Neural crest cell (in vitro differentiated cells): ENCODE measurements at regions not wholly inside any gene's neighbourhood (a gene's known extent, or its start where the extent isn't known, plus 50 kb on each side); places are given as distances from the start of the nearest gene placed in this dataset.
"Not testable (repeated sequence)": the region's sequence is repeated elsewhere in the genome, so short reads cannot be mapped to it uniquely, and the experiment has no call there.

Experiments used
- DNase-seq: peaks from one replicate; pipeline ENCODE4 v3.0.0; 2021; ENCODE audit warnings: low read depth, mixed read lengths, low spot score
- H3K27ac Mint-ChIP-seq: one replicate; pipeline ENCODE4 v1.8.0; 2021; ENCODE audit warnings: mild to moderate bottlenecking, mixed read lengths; ENCODE audit not compliant: unreplicated experiment
- H3K27me3 Mint-ChIP-seq: 2 replicates; pipeline ENCODE4 v1.8.0; 2021; ENCODE audit warnings: low read depth, mild to moderate bottlenecking, mixed read lengths
- H3K36me3 Mint-ChIP-seq: 2 replicates; pipeline ENCODE4 v1.8.0; 2021; ENCODE audit warnings: low read depth, mild to moderate bottlenecking, mixed read lengths
- H3K4me1 Mint-ChIP-seq: 2 replicates; pipeline ENCODE4 v1.8.0; 2021; ENCODE audit warnings: mixed read lengths
- H3K4me3 Mint-ChIP-seq: one replicate; pipeline ENCODE4 v1.8.0; 2021; ENCODE audit warnings: mild to moderate bottlenecking, mixed read lengths
- H3K9me3 Mint-ChIP-seq: 2 replicates; pipeline ENCODE4 v1.8.0; 2021; ENCODE audit warnings: mixed read lengths
- CTCF ChIP-seq: fragments of 200-600 bp; sonication (generic); conservative IDR thresholded peaks from 2 replicates; pipeline ENCODE4 v1.5.0; 2021; ENCODE audit warnings: antibody characterized with exemption, mild to moderate bottlenecking

- Mint-ChIP-seq H3K9me3 (peaks cover 6% of the 10 kb centered on the region), H3K4me3 (no peak overlapping the region), H3K27ac (no peak overlapping the region), H3K4me1 (no peaks in the 10 kb centered on the region), H3K27me3 (no peaks in the 10 kb centered on the region), H3K36me3 (peaks cover 2% of the 10 kb centered on the region)
- no peak for DNase-seq
- no peak for TF ChIP-seq CTCF
These were observed 89.1 kb upstream of the PLEKHG1 start for GRCh38 chr6:150510576-150510975.

DNA sequence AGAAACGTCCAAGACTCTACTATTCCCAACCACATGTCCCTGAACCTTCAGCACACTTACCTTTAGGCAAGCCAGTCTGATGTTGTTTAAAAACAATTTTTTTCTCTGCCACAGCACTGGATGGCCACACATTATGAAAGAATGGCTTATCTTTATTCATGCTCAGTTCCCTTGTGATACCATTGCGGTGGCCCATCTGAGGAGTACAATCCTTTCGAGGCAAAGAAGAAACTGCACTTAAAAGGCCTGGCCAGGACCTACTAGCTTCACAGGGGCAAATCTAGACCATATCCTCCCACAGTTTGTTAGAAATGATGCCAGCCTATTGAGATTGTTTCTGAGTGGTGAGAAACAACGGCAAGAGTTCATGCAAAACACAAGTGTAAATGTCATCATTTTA lies 88.4 kb upstream of the PLEKHG1 start:
- no peak for TF ChIP-seq CTCF
- Mint-ChIP-seq H3K4me3 (no peak overlapping the region), H3K27ac (no peak overlapping the region), H3K27me3 (no peaks in the 10 kb centered on the region), H3K4me1 (no peaks in the 10 kb centered on the region), H3K36me3 (no peaks in the 10 kb centered on the region), H3K9me3 (peaks cover 6% of the 10 kb centered on the region)
- no peak for DNase-seq

GRCh38 chr6:150514806-150515380 lies 84.8 kb upstream of the PLEKHG1 start:
- no peaks in the 10 kb centered on the region for H3K27me3 Mint-ChIP-seq
- no peak for TF ChIP-seq CTCF
- no peak for DNase-seq
- H3K4me1 Mint-ChIP-seq = no peaks in the 10 kb centered on the region
- no peaks in the 10 kb centered on the region for H3K36me3 Mint-ChIP-seq
- no peak overlapping the region for H3K27ac Mint-ChIP-seq
- H3K9me3 Mint-ChIP-seq = no peaks in the 10 kb centered on the region
- no peak overlapping the region for H3K4me3 Mint-ChIP-seq

DNA sequence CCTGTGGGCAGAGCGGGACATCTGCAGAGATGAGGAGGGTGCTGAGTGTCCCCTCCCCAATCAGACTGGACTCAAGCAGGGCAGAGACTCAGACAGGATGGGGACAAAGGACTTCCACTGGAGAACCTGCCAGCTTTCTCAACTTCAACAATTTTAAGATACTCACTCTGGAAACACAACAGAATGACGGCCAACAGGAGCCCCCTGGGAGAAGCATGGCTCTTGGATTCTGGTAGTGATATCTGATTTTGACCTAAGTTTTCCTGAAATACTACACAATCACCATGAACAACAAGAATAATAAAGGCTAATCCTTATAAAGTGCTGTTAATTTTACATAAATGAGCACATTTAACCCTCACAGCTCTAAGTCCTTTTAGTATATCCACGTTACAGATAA lies 83.5 kb upstream of the PLEKHG1 start:
- no peak for TF ChIP-seq CTCF
- no peak overlapping the region for H3K27ac Mint-ChIP-seq
- H3K27me3 Mint-ChIP-seq = no peaks in the 10 kb centered on the region
- no peak overlapping the region for H3K4me3 Mint-ChIP-seq
- H3K36me3 Mint-ChIP-seq = no peaks in the 10 kb centered on the region
- no peaks in the 10 kb centered on the region for H3K4me1 Mint-ChIP-seq
- no peaks in the 10 kb centered on the region for H3K9me3 Mint-ChIP-seq
- no peak for DNase-seq

GRCh38 chr6:150517175-150517574 lies 82.5 kb upstream of the PLEKHG1 start:
- Mint-ChIP-seq H3K36me3 (no peaks in the 10 kb centered on the region), H3K27ac (no peak overlapping the region), H3K9me3 (no peaks in the 10 kb centered on the region), H3K4me1 (no peaks in the 10 kb centered on the region), H3K4me3 (no peak overlapping the region), H3K27me3 (no peaks in the 10 kb centered on the region)
- DNase-seq = no peak
- TF ChIP-seq CTCF = no peak

- Mint-ChIP-seq H3K9me3 (peaks cover 4% of the 10 kb centered on the region), H3K4me3 (no peak overlapping the region), H3K27ac (no peak overlapping the region), H3K36me3 (no peaks in the 10 kb centered on the region), H3K27me3 (no peaks in the 10 kb centered on the region), H3K4me1 (peaks cover 9% of the 10 kb centered on the region)
- no peak for DNase-seq
- TF ChIP-seq CTCF = no peak
These were observed 78.2 kb upstream of the PLEKHG1 start for GRCh38 chr6:150521482-150521881.

DNA sequence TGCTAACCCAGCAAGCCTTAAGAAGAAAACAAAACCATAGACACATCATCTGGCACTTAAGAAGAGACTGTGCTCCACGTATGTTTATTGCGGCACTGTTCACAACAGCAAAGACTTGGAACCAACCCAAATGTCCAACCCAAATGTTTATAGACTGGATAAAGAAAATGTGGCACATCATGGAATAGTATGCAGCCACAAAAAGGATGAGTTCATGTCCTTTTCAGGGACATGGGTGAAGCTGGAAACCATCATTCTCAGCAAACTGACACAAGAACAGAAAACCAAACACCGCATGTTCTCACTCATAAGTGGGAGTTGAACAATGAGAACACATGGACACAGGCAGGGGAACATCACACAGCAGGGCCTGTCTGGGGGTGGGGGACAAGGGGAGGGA lies 76.5 kb upstream of the PLEKHG1 start:
- H3K4me1 Mint-ChIP-seq, H3K27me3 Mint-ChIP-seq, H3K27ac Mint-ChIP-seq, DNase-seq, H3K36me3 Mint-ChIP-seq, H3K4me3 Mint-ChIP-seq, H3K9me3 Mint-ChIP-seq: not testable (repeated sequence)
